Colonic mucosa (tissue), 4 donors: ENCODE measurements at regions not wholly inside any gene's neighbourhood (a gene's known extent, or its start where the extent isn't known, plus 50 kb on each side); places are given as distances from the start of the nearest gene placed in this dataset.

Experiments
- DNase-seq: peaks from one replicate; pipeline ENCODE4 v3.0.0-alpha.2; 2020
- H3K27ac ChIP-seq: fragments of 200-600 bp; one replicate; pipeline ENCODE4 v1.8.0; 2021
- H3K27me3 ChIP-seq: fragments of 200-600 bp; one replicate; pipeline ENCODE4 v1.8.0; 2021
- H3K36me3 ChIP-seq: fragments of 200-600 bp; one replicate; pipeline ENCODE4 v1.8.0; 2021
- H3K4me1 ChIP-seq: fragments of 200-600 bp; one replicate; pipeline ENCODE4 v1.8.0; 2021; ENCODE audit warnings: mild to moderate bottlenecking
- H3K4me3 ChIP-seq: fragments of 200-600 bp; one replicate; pipeline ENCODE4 v1.8.0; 2021
- H3K9ac ChIP-seq, 2 donors: one replicate each; pipeline ENCODE4 v1.7.0; 2013; ENCODE audit warnings: control low read depth in 2 of 2, low read depth in 2 of 2, low read length in 2 of 2
- H3K9me3 ChIP-seq: fragments of 200-600 bp; one replicate; pipeline ENCODE4 v1.8.0; 2021
- CTCF ChIP-seq: fragments of 200-600 bp; IDR thresholded peaks from one replicate; pipeline ENCODE4 v1.8.0; 2022; ENCODE audit warnings: antibody characterized with exemption, mild to moderate bottlenecking
- intact Hi-C: fragments of 100-400 bp; cut with DNase I; formaldehyde crosslinking; loops from one replicate; pipeline ENCODE4 v1.14.1; 2022
- donor health status: healthy.
- donor health status: DM: no; HTN: no; CAD: no.
- donor health status: DM: no; HTN: no; CAD: no.

DNA sequence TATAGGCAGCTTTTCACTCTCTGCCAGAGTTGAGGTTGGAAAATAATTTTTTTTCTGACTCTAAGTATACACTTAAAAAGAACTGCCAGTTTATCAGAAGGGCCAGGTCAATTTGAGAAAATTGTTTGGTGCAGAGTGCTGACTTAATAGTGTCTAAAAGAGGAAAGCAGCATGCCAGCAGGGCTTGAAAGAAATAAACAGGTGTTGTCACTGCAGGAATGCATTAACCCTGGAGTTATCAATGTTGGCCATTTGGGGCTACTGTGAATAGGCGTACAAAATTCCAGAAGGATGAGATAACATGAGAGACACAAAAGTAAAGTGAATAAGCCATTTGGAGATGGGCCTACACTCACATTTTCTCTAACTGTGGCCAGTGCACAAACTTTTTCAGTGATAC is 220.6 kb upstream of the PLD5 start:
- Histone ChIP-seq H3K4me1 (no peaks in the 10 kb centered on the region), H3K9ac (no peak overlapping the region), H3K9me3 (no peaks in the 10 kb centered on the region), H3K36me3 (no peaks in the 10 kb centered on the region), H3K27me3 (no peaks in the 10 kb centered on the region), H3K27ac (no peak overlapping the region), H3K4me3 (no peak overlapping the region)
- no peak for DNase-seq
- TF ChIP-seq CTCF: no peak
- intact Hi-C loops: no loop called here

GRCh38 chr1:242743983-242744780 is 219.7 kb upstream of the PLD5 start:
- intact Hi-C loops: no loop called here
- H3K4me3 ChIP-seq: no peak overlapping the region
- H3K9ac ChIP-seq: no peak overlapping the region
- no peak for DNase-seq
- no peaks in the 10 kb centered on the region for H3K4me1 ChIP-seq
- H3K27ac ChIP-seq: no peak overlapping the region
- H3K9me3 ChIP-seq: no peaks in the 10 kb centered on the region
- no peaks in the 10 kb centered on the region for H3K27me3 ChIP-seq
- no peak for TF ChIP-seq CTCF
- no peaks in the 10 kb centered on the region for H3K36me3 ChIP-seq

GRCh38 chr1:242738702-242739645 is 214.5 kb upstream of the PLD5 start:
- no peak overlapping the region for H3K4me3 ChIP-seq
- H3K27ac ChIP-seq: no peak overlapping the region
- no peaks in the 10 kb centered on the region for H3K4me1 ChIP-seq
- intact Hi-C loops: no loop called here
- TF ChIP-seq CTCF: no peak
- no peaks in the 10 kb centered on the region for H3K27me3 ChIP-seq
- DNase-seq: no peak
- no peaks in the 10 kb centered on the region for H3K9me3 ChIP-seq
- no peaks in the 10 kb centered on the region for H3K36me3 ChIP-seq
- no peak overlapping the region for H3K9ac ChIP-seq

GRCh38 chr1:242736611-242737010 is 212.1 kb upstream of the PLD5 start:
- Histone ChIP-seq H3K9ac (no peak overlapping the region), H3K36me3 (no peaks in the 10 kb centered on the region), H3K9me3 (no peaks in the 10 kb centered on the region), H3K27ac (no peak overlapping the region), H3K27me3 (no peaks in the 10 kb centered on the region), H3K4me1 (no peaks in the 10 kb centered on the region), H3K4me3 (no peak overlapping the region)
- no peak for DNase-seq
- no peak for TF ChIP-seq CTCF
- intact Hi-C loops: no loop called here

GRCh38 chr1:242735323-242735722 is 210.8 kb upstream of the PLD5 start:
- H3K9ac ChIP-seq: no peak overlapping the region
- no peaks in the 10 kb centered on the region for H3K36me3 ChIP-seq
- no peaks in the 10 kb centered on the region for H3K4me1 ChIP-seq
- no peaks in the 10 kb centered on the region for H3K9me3 ChIP-seq
- H3K27ac ChIP-seq: no peak overlapping the region
- H3K27me3 ChIP-seq: no peaks in the 10 kb centered on the region
- intact Hi-C loops: no loop called here
- no peak overlapping the region for H3K4me3 ChIP-seq
- no peak for DNase-seq
- TF ChIP-seq CTCF: no peak
